MCF 10A (cell line): ENCODE measurements at regions not wholly inside any gene's neighbourhood (a gene's known extent, or its start where the extent isn't known, plus 50 kb on each side); places are given as distances from the start of the nearest gene placed in this dataset.

Source experiments
- BruUV-seq: library from RNA; stranded (reverse); fragments of 400-500 nt; replicated peaks from 2 replicates; lab custom pipeline; 2021; lab: Mats Ljungman, UMichigan
- CTCF ChIA-PET: fragments of 300-600 bp; sonication (Branson Sonifier 250); formaldehyde crosslinking; extraction: SDS; loops from one replicate; lab custom pipeline; 2021; ENCODE audit warnings: antibody characterized with exemption, inconsistent platforms; lab: Yijun Ruan, JAX
- POLR2A ChIA-PET: fragments of 300-600, 350-650 bp; sonication (Branson Sonifier 250); formaldehyde crosslinking; extraction: SDS; loops from one replicate; lab custom pipeline; 2020; ENCODE audit warnings: antibody characterized with exemption, inconsistent platforms; lab: Yijun Ruan, JAX
- DNase-seq: peaks from one replicate; pipeline ENCODE4 v3.0.0-alpha.2; 2018; ENCODE audit not compliant: unreplicated experiment
- H3K27ac Mint-ChIP-seq: one replicate; pipeline ENCODE4 v1.8.0; 2022; ENCODE audit warnings: mild to moderate bottlenecking, low read depth, mixed read lengths; ENCODE audit not compliant: unreplicated experiment
- H3K27me3 Mint-ChIP-seq: one replicate; pipeline ENCODE4 v1.8.0; 2022; ENCODE audit warnings: mixed read lengths; ENCODE audit not compliant: insufficient read depth, unreplicated experiment
- H3K36me3 Mint-ChIP-seq: one replicate; pipeline ENCODE4 v1.8.0; 2022; ENCODE audit warnings: mild to moderate bottlenecking, moderate library complexity, mixed read lengths; ENCODE audit not compliant: insufficient read depth, unreplicated experiment
- H3K4me1 Mint-ChIP-seq: one replicate; pipeline ENCODE4 v1.8.0; 2022; ENCODE audit warnings: mixed read lengths; ENCODE audit not compliant: insufficient read depth, unreplicated experiment
- H3K4me3 Mint-ChIP-seq: one replicate; pipeline ENCODE4 v1.8.0; 2022; ENCODE audit warnings: mild to moderate bottlenecking, moderate library complexity, mixed read lengths; ENCODE audit not compliant: unreplicated experiment
- H3K9me3 Mint-ChIP-seq: one replicate; pipeline ENCODE4 v1.8.0; 2022; ENCODE audit warnings: mixed read lengths; ENCODE audit not compliant: unreplicated experiment
- CTCF ChIP-seq: fragments of 200-600 bp; IDR thresholded peaks from one replicate; pipeline ENCODE4 v1.8.0; 2022; ENCODE audit warnings: antibody characterized with exemption, mild to moderate bottlenecking; ENCODE audit not compliant: unreplicated experiment
- intact Hi-C: fragments of 100-400 bp; cut with micrococcal nuclease; formaldehyde crosslinking; loops from 2 replicates; pipeline ENCODE4 v1.14.1; 2022

- no peaks in the 10 kb centered on the region for H3K4me1 Mint-ChIP-seq
- intact Hi-C loops: no loop called here
- no peaks in the 10 kb centered on the region for H3K9me3 Mint-ChIP-seq
- CTCF ChIA-PET: interaction anchor here (0.7 to 1.3 kb wide), 2 partner anchors 34 to 99 kb away, joined by 3 to 6 read pairs; no protein-coding TSS in a partner anchor
- no peaks in the 10 kb centered on the region for H3K36me3 Mint-ChIP-seq
- H3K4me3 Mint-ChIP-seq: no peak overlapping the region
- no peak for TF ChIP-seq CTCF
- BruUV-seq: no TSS peak
- H3K27me3 Mint-ChIP-seq: peaks cover 12% of the 10 kb centered on the region
- no peak overlapping the region for H3K27ac Mint-ChIP-seq
- DNase-seq: no peak
- POLR2A ChIA-PET: interaction anchor here (0.6 kb wide), 1 partner anchor 15 kb away, joined by 3 read pairs; no protein-coding TSS in a partner anchor
These were observed 251.2 kb upstream of the PARD3B start for GRCh38 chr2:204293884-204294747.

- Mint-ChIP-seq H3K4me3 (no peak overlapping the region), H3K27ac (no peak overlapping the region), H3K27me3 (no peaks in the 10 kb centered on the region), H3K9me3 (no peaks in the 10 kb centered on the region), H3K36me3 (no peaks in the 10 kb centered on the region), H3K4me1 (no peaks in the 10 kb centered on the region)
- no peak for DNase-seq
- ChIA-PET CTCF (interaction anchor here (0.6 to 1.1 kb wide), 4 partner anchors 10 to 907 kb away, joined by 3 to 7 read pairs (median 4); no protein-coding TSS in a partner anchor), POLR2A (interaction anchor here (1.1 kb wide), 1 partner anchor 10 kb away, joined by 5 read pairs; no protein-coding TSS in a partner anchor)
- no peak for TF ChIP-seq CTCF
- no TSS peak for BruUV-seq
- intact Hi-C loops: no loop called here
These were observed 246.9 kb upstream of the PARD3B start for GRCh38 chr2:204298404-204298803.

- no peak overlapping the region for H3K4me3 Mint-ChIP-seq
- BruUV-seq: no TSS peak
- POLR2A ChIA-PET: interaction anchor here (1.1 kb wide), 1 partner anchor 131 kb away, joined by 4 read pairs; no protein-coding TSS in a partner anchor
- TF ChIP-seq CTCF: no peak
- no peaks in the 10 kb centered on the region for H3K9me3 Mint-ChIP-seq
- H3K36me3 Mint-ChIP-seq: no peaks in the 10 kb centered on the region
- no peak overlapping the region for H3K27ac Mint-ChIP-seq
- intact Hi-C loops: no loop called here
- H3K27me3 Mint-ChIP-seq: no peaks in the 10 kb centered on the region
- CTCF ChIA-PET: no interaction called here
- DNase-seq: no peak
- H3K4me1 Mint-ChIP-seq: no peaks in the 10 kb centered on the region
These were observed 245.5 kb upstream of the PARD3B start for GRCh38 chr2:204299766-204300165.

GRCh38 chr2:204306667-204307066, 238.6 kb upstream of the PARD3B start:
- intact Hi-C loops: no loop called here
- Mint-ChIP-seq H3K36me3 (no peaks in the 10 kb centered on the region), H3K27ac (no peak overlapping the region), H3K27me3 (no peaks in the 10 kb centered on the region), H3K4me1 (no peaks in the 10 kb centered on the region), H3K4me3 (no peak overlapping the region), H3K9me3 (no peaks in the 10 kb centered on the region)
- TF ChIP-seq CTCF: no peak
- DNase-seq: no peak
- POLR2A ChIA-PET: no interaction called here
- CTCF ChIA-PET: interaction anchor here (1.0 to 1.4 kb wide), 2 partner anchors 263 to 1373 kb away, joined by 3 to 5 read pairs; no protein-coding TSS in a partner anchor
- no TSS peak for BruUV-seq
